ENCODE measurements at regions not wholly inside any gene's neighbourhood (a gene's known extent, or its start where the extent isn't known, plus 50 kb on each side); places are given as distances from the start of the nearest gene placed in this dataset.

- TF ChIP-seq CTCF (IDR thresholded peaks at IDR 0.05; ENCODE audit: unreplicated experiment), result no peak
- Mint-ChIP-seq H3K4me3 (ENCODE audit: unreplicated experiment) (no peak overlapping the region), H3K27me3 (ENCODE audit: unreplicated experiment) (peaks cover 8% of the 10 kb centered on the region), H3K4me1 (ENCODE audit: unreplicated experiment) (no peaks in the 10 kb centered on the region), H3K27ac (ENCODE audit: unreplicated experiment) (no peak overlapping the region), H3K36me3 (ENCODE audit: low read depth, unreplicated experiment) (no peaks in the 10 kb centered on the region), H3K9me3 (ENCODE audit: unreplicated experiment) (no peaks in the 10 kb centered on the region)
- DNase-seq (ENCODE audit: low spot score), result no peak
These were observed 80.1 kb downstream of the FOXD2 start for GRCh38 chr1:47517946-47518345.

GRCh38 chr1:47519491-47519890, 81.6 kb downstream of the FOXD2 start:
- no peak overlapping the region for H3K27ac Mint-ChIP-seq (ENCODE audit: unreplicated experiment)
- no peaks in the 10 kb centered on the region for H3K9me3 Mint-ChIP-seq (ENCODE audit: unreplicated experiment)
- peaks cover 11% of the 10 kb centered on the region for H3K27me3 Mint-ChIP-seq (ENCODE audit: unreplicated experiment)
- peaks cover 10% of the 10 kb centered on the region for H3K4me1 Mint-ChIP-seq (ENCODE audit: unreplicated experiment)
- H3K36me3 Mint-ChIP-seq (ENCODE audit: low read depth, unreplicated experiment), result no peaks in the 10 kb centered on the region
- no peak for DNase-seq (ENCODE audit: low spot score)
- TF ChIP-seq CTCF (IDR thresholded peaks at IDR 0.05; ENCODE audit: unreplicated experiment), result no peak
- H3K4me3 Mint-ChIP-seq (ENCODE audit: unreplicated experiment), result no peak overlapping the region

- no peaks in the 10 kb centered on the region for H3K9me3 Mint-ChIP-seq (ENCODE audit: unreplicated experiment)
- peaks cover 10% of the 10 kb centered on the region for H3K4me1 Mint-ChIP-seq (ENCODE audit: unreplicated experiment)
- H3K4me3 Mint-ChIP-seq (ENCODE audit: unreplicated experiment), result no peak overlapping the region
- TF ChIP-seq CTCF (IDR thresholded peaks at IDR 0.05; ENCODE audit: unreplicated experiment), result no peak
- no peaks in the 10 kb centered on the region for H3K36me3 Mint-ChIP-seq (ENCODE audit: low read depth, unreplicated experiment)
- H3K27me3 Mint-ChIP-seq (ENCODE audit: unreplicated experiment), result peaks cover 11% of the 10 kb centered on the region
- DNase-seq (ENCODE audit: low spot score), result no peak
- no peak overlapping the region for H3K27ac Mint-ChIP-seq (ENCODE audit: unreplicated experiment)
These were observed 82.1 kb downstream of the FOXD2 start for GRCh38 chr1:47519971-47520370.

- H3K9me3 Mint-ChIP-seq (ENCODE audit: unreplicated experiment), result no peaks in the 10 kb centered on the region
- peaks cover 7% of the 10 kb centered on the region for H3K27me3 Mint-ChIP-seq (ENCODE audit: unreplicated experiment)
These were observed 83.4 kb downstream of the FOXD2 start for GRCh38 chr1:47521034-47521881.

More at GRCh38 chr1:47521034-47521881, 83.4 kb downstream of the FOXD2 start:
- no peak for TF ChIP-seq CTCF (IDR thresholded peaks at IDR 0.05; ENCODE audit: unreplicated experiment)
- Mint-ChIP-seq H3K36me3 (ENCODE audit: low read depth, unreplicated experiment) (no peaks in the 10 kb centered on the region), H3K4me1 (ENCODE audit: unreplicated experiment) (peaks cover 10% of the 10 kb centered on the region), H3K4me3 (ENCODE audit: unreplicated experiment) (no peak overlapping the region), H3K27ac (ENCODE audit: unreplicated experiment) (no peak overlapping the region)
- DNase-seq (ENCODE audit: low spot score), result no peak
